GM13977 (cell line): ENCODE measurements at regions not wholly inside any gene's neighbourhood (a gene's known extent, or its start where the extent isn't known, plus 50 kb on each side); places are given as distances from the start of the nearest gene placed in this dataset.

Experiments
- DNase-seq: peaks from one replicate; pipeline ENCODE4 v3.0.0; 2012; ENCODE audit warnings: low spot score
- CTCF ChIP-seq: IDR thresholded peaks from 2 replicates; pipeline ENCODE4 v1.5.1; 2012; ENCODE audit warnings: mild to moderate bottlenecking, control low read depth; ENCODE audit not compliant: insufficient read depth; ENCODE audit errors: extremely low read depth, missing control alignments
- in situ Hi-C: fragments of 300-500 bp; cut with MboI; formaldehyde crosslinking; loops from one replicate; pipeline ENCODE4 v1.12.0; 2022; ENCODE audit warnings: low sequenced_read_pairs, low pct_unique_long_range_greater_than_20kb, mixed read lengths, inconsistent platforms; ENCODE audit not compliant: unreplicated experiment

- in situ Hi-C loops: no loop called here
- no peak for DNase-seq
These were observed 285.5 kb downstream of the HACE1 start for GRCh38 chr6:104574135-104574750.

GRCh38 chr6:104573350-104573749 lies 286.4 kb downstream of the HACE1 start:
- in situ Hi-C loops: no loop called here
- DNase-seq: no peak
- TF ChIP-seq CTCF: no peak

More at GRCh38 chr6:104574135-104574750, 285.5 kb downstream of the HACE1 start:
- TF ChIP-seq CTCF: no peak

- DNase-seq: no peak
- no peak for TF ChIP-seq CTCF
- in situ Hi-C loops: no loop called here
These were observed 286.8 kb downstream of the HACE1 start for GRCh38 chr6:104572901-104573300.

- no peak for TF ChIP-seq CTCF
- no peak for DNase-seq
- in situ Hi-C loops: no loop called here
These were observed 293.3 kb downstream of the HACE1 start for GRCh38 chr6:104566411-104566810.

- no peak for TF ChIP-seq CTCF
These were observed 296.4 kb downstream of the HACE1 start for GRCh38 chr6:104563306-104563705.

GRCh38 chr6:104559435-104560202 lies 300.1 kb downstream of the HACE1 start:
- no peak for DNase-seq
- no peak for TF ChIP-seq CTCF
- in situ Hi-C loops: no loop called here

More at GRCh38 chr6:104563306-104563705, 296.4 kb downstream of the HACE1 start:
- no peak for DNase-seq
- in situ Hi-C loops: no loop called here
